ENCODE measurements at regions not wholly inside any gene's neighbourhood (a gene's known extent, or its start where the extent isn't known, plus 50 kb on each side); places are given as distances from the start of the nearest gene placed in this dataset.

DNA sequence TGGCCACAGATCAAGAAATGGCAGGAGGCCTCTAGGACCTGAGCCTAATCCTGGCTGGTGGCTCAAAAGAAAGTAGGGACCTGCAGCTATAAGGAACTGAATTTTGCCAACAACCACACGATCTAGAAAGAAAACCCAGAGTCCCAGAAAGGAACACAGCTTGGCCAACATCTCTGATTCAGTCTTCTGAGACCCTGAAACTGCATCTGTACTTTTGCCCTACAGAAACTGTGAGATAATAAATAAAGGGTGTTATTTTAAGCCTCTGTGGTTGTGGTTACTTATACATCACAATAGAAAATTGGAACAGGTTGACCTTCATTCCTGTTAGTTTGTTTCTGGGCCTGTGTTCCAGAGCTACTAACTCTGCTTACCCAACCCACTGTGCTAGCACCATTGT, 356.8 kb upstream of the ST6GAL2 start:
- TF ChIP-seq CTCF (IDR thresholded peaks at IDR 0.05; ENCODE audit: low read depth, low read length, missing control alignments): no peak
- no peak for DNase-seq (ENCODE audit: extremely low read depth, low read depth)
- no peak overlapping the region for H3K4me3 ChIP-seq (replicated peaks; ENCODE audit: low read depth, low read length)

- no peak overlapping the region for H3K4me3 ChIP-seq (replicated peaks; ENCODE audit: low read depth, low read length)
- DNase-seq (ENCODE audit: extremely low read depth, low read depth): no peak
- TF ChIP-seq CTCF (IDR thresholded peaks at IDR 0.05; ENCODE audit: low read depth, low read length, missing control alignments): no peak
Measured at GRCh38 chr2:107248932-107249331, 363.0 kb upstream of the ST6GAL2 start.

GRCh38 chr2:107255744-107256143, 369.8 kb upstream of the ST6GAL2 start:
- no peak overlapping the region for H3K4me3 ChIP-seq (replicated peaks; ENCODE audit: low read depth, low read length)
- no peak for DNase-seq (ENCODE audit: extremely low read depth, low read depth)
- TF ChIP-seq CTCF (IDR thresholded peaks at IDR 0.05; ENCODE audit: low read depth, low read length, missing control alignments): no peak

GRCh38 chr2:107258531-107259407, 372.8 kb upstream of the ST6GAL2 start:
- DNase-seq (ENCODE audit: extremely low read depth, low read depth): no peak
- TF ChIP-seq CTCF (IDR thresholded peaks at IDR 0.05; ENCODE audit: low read depth, low read length, missing control alignments): no peak
- H3K4me3 ChIP-seq (replicated peaks; ENCODE audit: low read depth, low read length): no peak overlapping the region

GRCh38 chr2:107259408-107260195, 373.6 kb upstream of the ST6GAL2 start:
- no peak overlapping the region for H3K4me3 ChIP-seq (replicated peaks; ENCODE audit: low read depth, low read length)
- TF ChIP-seq CTCF (IDR thresholded peaks at IDR 0.05; ENCODE audit: low read depth, low read length, missing control alignments): no peak
- no peak for DNase-seq (ENCODE audit: extremely low read depth, low read depth)

DNA sequence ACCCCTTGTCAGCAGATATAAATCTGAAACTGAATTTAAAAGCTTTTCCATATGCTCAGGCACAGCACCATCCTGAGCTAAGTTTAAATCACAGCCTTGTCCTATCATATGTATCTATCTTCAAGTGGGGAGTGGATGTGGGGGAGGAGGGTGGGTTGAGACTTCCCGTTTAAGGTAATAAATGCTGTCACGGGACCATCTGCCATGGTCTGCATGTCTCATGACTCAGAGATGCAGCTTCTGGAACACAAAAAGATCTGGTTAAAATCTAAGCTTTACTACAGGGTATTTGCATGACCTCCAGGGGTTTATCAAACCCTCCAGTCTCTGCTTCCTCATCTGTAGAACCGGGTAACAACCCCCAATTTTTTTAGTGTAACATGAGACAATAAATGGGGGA, 377.7 kb upstream of the ST6GAL2 start:
- no peak overlapping the region for H3K4me3 ChIP-seq (replicated peaks; ENCODE audit: low read depth, low read length)
- DNase-seq (ENCODE audit: extremely low read depth, low read depth): no peak
- no peak for TF ChIP-seq CTCF (IDR thresholded peaks at IDR 0.05; ENCODE audit: low read depth, low read length, missing control alignments)
